T-helper 17 cell (primary cell): ENCODE measurements at regions not wholly inside any gene's neighbourhood (a gene's known extent, or its start where the extent isn't known, plus 50 kb on each side); places are given as distances from the start of the nearest gene placed in this dataset.

Experiments used
- ATAC-seq: fragments of 150-1000 bp; cut with Tn5 transposase; 2 replicates; pipeline ENCODE4 v1.10.0; 2021; ENCODE audit warnings: mild to moderate bottlenecking, moderate library complexity
- DNase-seq, 3 donors: peaks; one replicate each; pipeline versions ENCODE4 v3.0.0 to v3.0.0-alpha.2; 2020 to 2021
- H3K9me3 ChIP-seq: one replicate; pipeline ENCODE4 v1.7.0; 2013; ENCODE audit warnings: low read length, mild to moderate bottlenecking; ENCODE audit not compliant: control insufficient read depth, poor library complexity, severe bottlenecking
- H3K27ac Mint-ChIP-seq: one replicate; pipeline ENCODE4 v1.8.0; 2022; ENCODE audit warnings: mild to moderate bottlenecking, moderate library complexity, mixed read lengths
- H3K27me3 Mint-ChIP-seq: one replicate; pipeline ENCODE4 v1.8.0; 2022; ENCODE audit warnings: mixed read lengths
- H3K36me3 Mint-ChIP-seq: one replicate; pipeline ENCODE4 v1.8.0; 2022; ENCODE audit warnings: low read depth, mixed read lengths
- H3K4me1 Mint-ChIP-seq: one replicate; pipeline ENCODE4 v1.8.0; 2022; ENCODE audit warnings: mild to moderate bottlenecking, mixed read lengths
- H3K4me3 Mint-ChIP-seq: one replicate; pipeline ENCODE4 v1.8.0; 2022; ENCODE audit warnings: mild to moderate bottlenecking, moderate library complexity, mixed read lengths

DNA sequence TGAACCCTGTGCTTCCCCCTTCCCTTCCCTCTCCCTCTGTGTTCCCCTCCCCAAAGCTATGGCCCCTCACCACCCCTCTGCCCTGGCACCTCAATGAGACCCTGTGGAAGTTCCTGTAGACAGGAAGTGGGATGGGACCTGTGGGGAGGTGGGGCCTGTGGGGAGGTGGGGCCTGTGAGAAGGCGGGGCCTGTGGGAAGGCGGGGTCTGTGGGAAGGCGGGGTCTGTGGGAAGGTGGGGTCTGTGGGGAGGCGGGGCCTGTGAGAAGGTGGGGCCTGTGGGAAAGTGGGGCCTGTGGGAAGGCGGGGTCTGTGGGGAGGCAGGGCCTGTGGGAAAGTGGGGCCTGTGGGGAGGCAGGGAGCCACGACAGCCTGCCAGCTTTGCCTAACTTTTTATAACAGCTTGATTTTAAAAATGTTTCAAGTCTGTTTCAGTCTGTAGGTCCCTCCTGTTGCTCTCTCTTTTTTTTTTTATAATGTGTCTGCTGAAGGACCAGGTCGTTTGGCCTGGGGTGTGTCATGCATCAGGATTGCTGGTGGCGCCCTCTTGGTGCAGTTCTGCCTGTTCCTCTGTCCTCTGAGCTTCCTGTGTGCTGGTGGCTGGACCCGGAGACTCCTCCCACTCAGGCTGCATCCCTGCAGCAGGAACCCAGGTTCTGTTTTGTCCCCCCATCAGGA lies 70.5 kb upstream of the SLCO4A1 start:
- H3K27me3 Mint-ChIP-seq = peaks cover 51% of the 10 kb centered on the region
- H3K4me3 Mint-ChIP-seq = no peak overlapping the region
- no peak for DNase-seq
- H3K4me1 Mint-ChIP-seq = no peaks in the 10 kb centered on the region
- ATAC-seq = peak; percentile 50
- no peaks in the 10 kb centered on the region for H3K9me3 ChIP-seq
- peak overlapping the region; percentile 4 for H3K27ac Mint-ChIP-seq
- peaks cover 5% of the 10 kb centered on the region for H3K36me3 Mint-ChIP-seq

DNA sequence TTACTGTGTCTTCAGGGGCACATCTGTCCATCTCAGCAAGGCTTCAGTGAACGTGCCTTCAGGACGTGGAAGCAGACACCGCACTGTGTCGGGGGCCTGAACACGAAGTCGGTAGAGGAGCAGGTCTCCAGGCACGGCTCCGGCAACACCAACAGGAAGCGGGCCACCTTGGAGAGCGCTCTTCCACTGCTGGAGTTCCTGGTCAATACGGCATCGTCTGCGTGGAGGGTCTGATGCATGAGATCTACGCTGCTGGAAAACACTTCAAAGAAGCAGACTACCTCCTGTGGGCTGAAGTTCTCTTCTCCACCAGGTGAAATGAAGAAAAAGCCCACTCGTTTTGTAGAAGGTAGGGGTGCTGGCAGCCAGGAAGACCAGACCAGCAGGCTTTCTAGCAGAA lies 69.3 kb upstream of the SLCO4A1 start:
- H3K9me3 ChIP-seq = no peaks in the 10 kb centered on the region
- H3K4me3 Mint-ChIP-seq = no peak overlapping the region
- DNase-seq (no peak), ATAC-seq (no peak)
- H3K27ac Mint-ChIP-seq = no peak overlapping the region
- peaks cover 5% of the 10 kb centered on the region for H3K36me3 Mint-ChIP-seq
- H3K4me1 Mint-ChIP-seq = no peaks in the 10 kb centered on the region
- H3K27me3 Mint-ChIP-seq = peaks cover 49% of the 10 kb centered on the region

DNA sequence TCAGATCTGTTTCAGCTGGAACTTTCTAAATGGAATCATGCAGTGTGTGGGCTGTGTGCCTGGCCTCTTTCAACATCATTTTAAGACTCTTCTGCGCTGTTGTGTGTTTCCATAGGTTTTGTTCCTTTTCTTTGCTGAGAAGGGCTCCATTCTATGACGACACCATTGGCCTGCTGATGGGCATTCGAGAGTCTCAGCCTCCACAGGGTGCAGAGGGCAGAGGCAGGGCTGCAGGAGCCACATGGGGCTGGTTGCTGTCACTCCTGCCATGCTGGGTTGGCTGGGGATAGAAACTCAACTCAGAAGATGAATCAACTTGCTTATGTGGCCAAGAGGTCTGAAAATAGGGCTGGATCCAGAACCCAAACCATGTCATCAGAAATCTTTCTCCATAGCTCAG lies 68.5 kb upstream of the SLCO4A1 start:
- H3K9me3 ChIP-seq = no peaks in the 10 kb centered on the region
- H3K36me3 Mint-ChIP-seq = peaks cover 5% of the 10 kb centered on the region
- H3K27ac Mint-ChIP-seq = no peak overlapping the region
- H3K4me3 Mint-ChIP-seq = no peak overlapping the region
- DNase-seq = no peak
- no peak for ATAC-seq
- peaks cover 51% of the 10 kb centered on the region for H3K27me3 Mint-ChIP-seq
- no peaks in the 10 kb centered on the region for H3K4me1 Mint-ChIP-seq

DNA sequence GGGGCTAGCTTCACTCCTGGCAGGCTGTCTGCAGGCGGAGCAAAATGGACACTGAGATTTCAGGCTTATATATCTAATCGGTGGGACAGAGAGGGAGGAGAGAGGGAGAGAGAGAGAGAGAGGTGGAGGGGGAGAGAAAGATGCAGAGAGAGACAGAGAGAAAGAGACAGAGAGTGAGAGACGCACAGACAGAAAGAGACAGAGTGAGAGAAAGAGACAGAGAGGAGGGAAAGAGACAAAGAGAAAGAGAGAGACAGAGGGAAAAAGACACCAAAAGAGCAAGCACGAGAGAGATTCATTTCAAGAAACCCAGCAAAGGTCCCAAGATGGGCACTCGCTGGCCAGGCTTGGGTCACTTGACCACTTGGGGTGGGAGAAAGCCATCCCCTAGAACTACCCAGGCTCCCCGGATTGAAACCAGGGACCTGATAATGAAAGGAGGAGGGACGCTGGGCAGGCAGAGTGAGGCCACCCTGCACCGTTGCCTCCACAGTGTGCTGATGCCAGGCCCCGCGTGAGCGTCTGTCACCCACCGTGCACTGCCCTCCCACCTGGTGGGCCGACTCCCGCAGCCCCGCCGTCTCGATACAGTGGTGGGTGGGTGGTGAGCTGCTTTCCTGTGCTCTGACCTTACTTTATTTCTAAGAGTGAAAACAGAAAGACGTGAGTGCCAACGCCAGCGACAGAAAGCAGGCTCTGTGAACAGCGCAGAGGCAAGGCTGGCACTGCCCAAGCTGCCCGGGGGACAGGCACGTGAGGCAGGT lies 67.9 kb upstream of the SLCO4A1 start:
- no peaks in the 10 kb centered on the region for H3K9me3 ChIP-seq
- Mint-ChIP-seq H3K4me3 (no peak overlapping the region), H3K27me3 (peaks cover 49% of the 10 kb centered on the region), H3K4me1 (no peaks in the 10 kb centered on the region), H3K27ac (no peak overlapping the region), H3K36me3 (peaks cover 5% of the 10 kb centered on the region)
- DNase-seq (no peak), ATAC-seq (no peak)

DNA sequence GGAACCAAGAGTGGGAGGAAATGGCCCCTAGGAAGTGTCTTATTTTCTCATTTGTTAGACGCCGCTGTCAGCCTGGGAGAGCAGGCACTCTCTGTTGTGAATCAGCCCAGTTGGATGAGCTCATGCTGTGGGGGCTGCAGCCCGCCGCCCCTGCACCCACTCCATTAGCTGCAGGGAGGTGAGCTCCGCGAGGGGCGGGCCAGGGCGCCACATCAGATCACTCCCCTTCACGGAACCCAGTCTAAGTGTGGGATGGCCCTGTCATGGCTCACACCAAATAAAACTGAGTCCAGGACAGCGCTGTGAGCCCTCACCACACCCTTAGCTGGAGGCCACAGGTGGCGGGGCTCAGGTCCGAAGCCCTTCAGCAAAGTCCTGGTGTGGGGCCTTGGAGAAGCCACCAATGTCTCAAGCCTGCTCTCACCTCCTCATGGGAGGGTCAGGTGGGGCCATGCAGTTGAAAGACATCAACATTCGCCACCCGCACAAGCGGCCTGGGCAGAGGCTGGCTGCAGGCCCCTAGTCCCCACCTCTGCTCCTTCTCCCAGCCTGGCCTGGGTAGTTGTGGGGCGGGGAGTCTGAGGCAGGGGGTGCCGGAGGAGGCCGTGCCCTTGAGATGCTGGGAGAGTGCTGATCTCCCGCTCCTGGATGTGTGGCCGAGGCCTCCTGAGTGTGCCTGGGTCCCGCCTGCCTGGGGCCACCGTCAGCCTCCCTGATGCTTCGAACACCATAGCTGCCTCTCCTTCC lies 66.2 kb upstream of the SLCO4A1 start:
- Mint-ChIP-seq H3K4me1 (no peaks in the 10 kb centered on the region), H3K36me3 (peaks cover 5% of the 10 kb centered on the region), H3K27me3 (peaks cover 58% of the 10 kb centered on the region), H3K4me3 (no peak overlapping the region), H3K27ac (no peak overlapping the region)
- no peak for DNase-seq
- H3K9me3 ChIP-seq = no peaks in the 10 kb centered on the region
- no peak for ATAC-seq

DNA sequence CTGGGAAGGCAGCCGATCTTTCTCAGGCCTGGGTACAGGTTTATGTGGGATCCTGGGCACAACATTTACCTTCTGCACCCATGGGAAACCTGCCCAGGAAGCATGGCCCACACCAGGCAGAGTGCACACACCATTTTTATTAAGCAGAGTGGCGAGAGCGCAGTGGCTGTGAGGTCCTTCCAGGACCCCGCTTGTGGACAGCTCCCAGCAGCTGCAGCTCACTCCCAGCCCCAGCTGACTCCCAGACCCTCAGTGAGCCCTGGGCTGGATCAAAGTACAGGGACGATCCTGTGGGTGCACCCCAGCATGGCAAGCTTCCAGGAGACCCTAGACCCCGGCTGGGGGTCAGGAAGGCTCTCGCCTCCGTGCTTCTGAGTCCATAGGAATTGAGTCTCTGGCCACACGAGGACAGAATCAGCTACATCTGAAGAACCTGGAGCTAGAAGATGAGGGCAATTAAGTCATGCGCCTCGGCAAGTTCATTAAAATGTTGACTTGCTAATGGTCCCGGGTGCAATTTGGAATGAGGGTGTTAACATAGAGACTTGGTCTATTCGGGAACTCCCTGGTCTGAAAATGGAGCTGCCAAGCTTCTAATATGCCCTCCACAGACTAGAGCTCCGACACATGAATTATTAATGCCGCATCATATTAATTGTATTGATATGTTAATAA lies 65.4 kb upstream of the SLCO4A1 start:
- peaks cover 5% of the 10 kb centered on the region for H3K36me3 Mint-ChIP-seq
- ATAC-seq = no peak
- H3K27ac Mint-ChIP-seq = no peak overlapping the region
- H3K4me3 Mint-ChIP-seq = no peak overlapping the region
- no peak for DNase-seq
- H3K9me3 ChIP-seq = no peaks in the 10 kb centered on the region
- H3K4me1 Mint-ChIP-seq = no peaks in the 10 kb centered on the region
- H3K27me3 Mint-ChIP-seq = peaks cover 58% of the 10 kb centered on the region

DNA sequence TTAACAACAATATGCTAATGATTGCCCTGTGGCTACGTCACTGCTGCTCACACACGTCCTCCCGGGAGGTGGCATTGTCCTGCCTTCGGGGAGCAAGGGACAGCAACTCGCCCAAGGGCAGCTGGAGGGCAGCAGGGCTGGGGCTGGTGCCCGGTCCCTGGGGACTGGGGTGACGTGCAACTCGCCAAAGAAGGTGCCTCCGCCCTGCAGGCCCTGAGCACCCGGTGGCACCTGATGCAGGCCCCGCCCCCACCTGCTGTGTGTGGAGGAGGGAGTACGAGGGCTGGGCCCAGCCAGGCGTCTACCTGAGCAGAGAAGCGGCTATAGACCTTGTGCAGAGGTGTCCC lies 64.8 kb upstream of the SLCO4A1 start:
- peaks cover 5% of the 10 kb centered on the region for H3K36me3 Mint-ChIP-seq

DNA sequence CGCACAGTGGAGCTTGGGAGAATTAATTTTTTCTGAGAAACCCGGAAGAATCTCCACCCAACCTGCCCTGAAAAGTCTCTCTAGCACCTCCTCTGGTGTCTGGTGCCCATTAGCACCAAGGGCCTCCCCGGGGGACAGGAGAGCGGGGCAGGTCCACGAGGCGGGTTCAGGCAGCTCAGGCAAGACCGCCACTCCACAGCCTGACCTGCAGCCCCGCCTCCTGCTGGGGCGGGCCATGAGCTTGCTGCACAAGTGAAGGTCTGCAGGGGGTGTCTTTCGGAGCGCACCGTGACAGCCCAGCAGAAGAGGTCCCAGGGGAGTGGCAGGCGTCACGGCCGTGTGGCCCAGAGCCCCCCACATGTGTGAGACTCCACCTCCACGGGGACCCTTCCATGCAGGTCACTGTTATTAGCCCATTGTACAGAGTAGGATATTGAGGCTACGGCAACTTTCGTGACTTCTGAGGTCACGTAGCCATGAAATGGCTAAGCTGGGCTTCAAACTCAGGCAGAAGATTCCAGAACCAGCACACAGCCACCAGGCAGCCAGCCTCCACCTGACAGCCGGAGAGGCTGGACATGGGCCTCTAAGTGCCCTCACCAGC lies 63.9 kb upstream of the SLCO4A1 start:
- DNase-seq (no peak), ATAC-seq (no peak)
- Mint-ChIP-seq H3K36me3 (peaks cover 10% of the 10 kb centered on the region), H3K27ac (no peak overlapping the region), H3K27me3 (peaks cover 66% of the 10 kb centered on the region), H3K4me1 (peaks cover 6% of the 10 kb centered on the region), H3K4me3 (no peak overlapping the region)
- H3K9me3 ChIP-seq = no peaks in the 10 kb centered on the region

More for the DNA sequence above, 64.8 kb upstream of the SLCO4A1 start:
- Mint-ChIP-seq H3K4me1 (no peaks in the 10 kb centered on the region), H3K27ac (no peak overlapping the region), H3K4me3 (no peak overlapping the region), H3K27me3 (peaks cover 59% of the 10 kb centered on the region)
- no peaks in the 10 kb centered on the region for H3K9me3 ChIP-seq
- no peak for ATAC-seq
- no peak for DNase-seq

DNA sequence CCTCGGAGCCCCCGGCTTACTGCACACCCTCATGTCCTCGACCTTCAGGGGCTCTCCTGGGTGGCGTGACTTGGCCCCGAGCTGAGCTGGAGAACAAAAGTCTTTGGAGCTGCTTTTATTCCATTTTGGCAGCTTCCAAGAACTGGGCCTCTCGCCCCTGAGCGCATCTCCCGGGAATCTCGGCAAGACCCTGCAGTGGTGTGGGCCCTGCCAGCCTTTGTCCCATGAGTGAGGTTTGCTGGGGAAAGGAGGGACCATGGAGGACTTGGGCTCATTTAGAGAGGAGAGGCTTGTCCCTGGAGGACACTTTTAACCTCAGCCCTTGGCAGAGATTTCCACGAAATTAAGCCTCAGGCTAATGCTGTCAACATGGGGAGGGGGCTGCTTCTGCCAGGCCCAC lies 62.3 kb upstream of the SLCO4A1 start:
- Mint-ChIP-seq H3K4me3 (no peak overlapping the region), H3K27me3 (peaks cover 64% of the 10 kb centered on the region)
- no peak for ATAC-seq

DNA sequence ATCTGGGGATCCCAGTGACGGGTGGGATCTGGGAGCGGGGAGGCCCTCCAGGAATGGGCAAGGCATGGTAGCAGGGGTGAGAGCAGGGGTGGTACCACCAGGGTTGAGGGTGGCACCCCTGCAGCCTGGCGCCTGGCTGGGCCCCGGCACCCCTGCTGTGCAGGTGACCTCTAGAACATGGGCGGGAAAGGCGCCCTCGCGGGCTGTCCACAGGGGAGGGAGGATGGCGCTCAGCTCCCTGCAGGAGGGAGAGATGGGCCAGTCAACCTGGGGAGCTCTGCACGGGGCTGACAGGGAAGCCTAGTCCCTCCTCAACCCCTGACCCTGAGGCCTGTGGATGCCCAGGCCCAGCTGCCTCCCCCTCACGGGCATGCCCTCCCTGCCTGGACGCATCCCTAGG lies 61.6 kb upstream of the SLCO4A1 start:
- no peak overlapping the region for H3K4me3 Mint-ChIP-seq
- H3K9me3 ChIP-seq = no peaks in the 10 kb centered on the region
- peaks cover 5% of the 10 kb centered on the region for H3K36me3 Mint-ChIP-seq
- H3K27ac Mint-ChIP-seq = no peak overlapping the region
- H3K4me1 Mint-ChIP-seq = peaks cover 9% of the 10 kb centered on the region
- ATAC-seq = no peak
- DNase-seq = no peak
- peaks cover 67% of the 10 kb centered on the region for H3K27me3 Mint-ChIP-seq

More for the DNA sequence above, 62.3 kb upstream of the SLCO4A1 start:
- no peaks in the 10 kb centered on the region for H3K9me3 ChIP-seq
- peaks cover 7% of the 10 kb centered on the region for H3K4me1 Mint-ChIP-seq
- no peak overlapping the region for H3K27ac Mint-ChIP-seq
- DNase-seq = no peak
- peaks cover 5% of the 10 kb centered on the region for H3K36me3 Mint-ChIP-seq

DNA sequence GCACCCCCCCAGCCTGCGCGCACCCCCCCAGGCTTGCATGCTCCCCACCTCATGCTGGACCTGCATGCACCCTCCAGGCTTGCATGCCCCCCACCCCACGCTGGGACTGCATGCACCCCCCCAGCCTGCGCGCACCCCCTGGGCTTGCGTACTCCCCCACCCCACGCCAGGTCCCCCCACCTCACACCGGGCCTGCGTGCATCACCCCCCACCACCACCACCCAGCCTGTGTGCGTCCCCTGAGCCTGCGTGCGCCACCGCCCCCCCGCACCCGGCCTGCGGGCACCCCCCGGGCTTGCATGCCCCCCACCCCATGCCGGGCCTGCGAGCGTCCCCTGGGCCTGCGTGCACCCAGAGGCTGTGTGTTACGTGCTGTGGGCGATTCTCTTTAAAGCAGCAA lies 61.0 kb upstream of the SLCO4A1 start:
- DNase-seq (no peak), ATAC-seq (no peak)
- H3K27me3 Mint-ChIP-seq = peaks cover 65% of the 10 kb centered on the region
- no peak overlapping the region for H3K4me3 Mint-ChIP-seq
- no peak overlapping the region for H3K27ac Mint-ChIP-seq
- peaks cover 9% of the 10 kb centered on the region for H3K4me1 Mint-ChIP-seq
- H3K9me3 ChIP-seq = no peaks in the 10 kb centered on the region
- H3K36me3 Mint-ChIP-seq = peaks cover 5% of the 10 kb centered on the region

DNA sequence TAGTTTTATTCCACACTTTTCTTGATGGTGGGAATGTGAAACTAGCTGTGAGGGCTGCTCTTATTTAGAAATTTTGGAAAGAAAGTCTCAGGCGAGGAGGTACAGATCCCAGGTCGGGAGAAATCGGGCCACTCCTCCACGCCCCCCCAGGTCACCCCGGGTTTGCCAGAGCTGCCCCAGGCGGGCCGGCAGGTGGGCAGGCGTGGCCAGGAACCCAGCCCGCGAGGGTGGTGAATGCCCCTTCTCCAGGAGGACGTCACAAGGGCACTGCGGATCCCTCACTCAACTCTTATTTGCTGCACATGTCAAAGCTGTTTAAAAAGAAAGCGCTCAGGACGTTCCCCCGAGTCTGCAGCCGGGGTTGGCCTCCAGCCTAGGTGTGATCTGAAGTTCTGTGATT lies 60.5 kb upstream of the SLCO4A1 start:
- H3K27me3 Mint-ChIP-seq = peaks cover 63% of the 10 kb centered on the region
- H3K27ac Mint-ChIP-seq = no peak overlapping the region
- ATAC-seq (no peak), DNase-seq (no peak)
- peaks cover 5% of the 10 kb centered on the region for H3K36me3 Mint-ChIP-seq
- H3K4me1 Mint-ChIP-seq = peaks cover 9% of the 10 kb centered on the region
- no peaks in the 10 kb centered on the region for H3K9me3 ChIP-seq
- H3K4me3 Mint-ChIP-seq = no peak overlapping the region

DNA sequence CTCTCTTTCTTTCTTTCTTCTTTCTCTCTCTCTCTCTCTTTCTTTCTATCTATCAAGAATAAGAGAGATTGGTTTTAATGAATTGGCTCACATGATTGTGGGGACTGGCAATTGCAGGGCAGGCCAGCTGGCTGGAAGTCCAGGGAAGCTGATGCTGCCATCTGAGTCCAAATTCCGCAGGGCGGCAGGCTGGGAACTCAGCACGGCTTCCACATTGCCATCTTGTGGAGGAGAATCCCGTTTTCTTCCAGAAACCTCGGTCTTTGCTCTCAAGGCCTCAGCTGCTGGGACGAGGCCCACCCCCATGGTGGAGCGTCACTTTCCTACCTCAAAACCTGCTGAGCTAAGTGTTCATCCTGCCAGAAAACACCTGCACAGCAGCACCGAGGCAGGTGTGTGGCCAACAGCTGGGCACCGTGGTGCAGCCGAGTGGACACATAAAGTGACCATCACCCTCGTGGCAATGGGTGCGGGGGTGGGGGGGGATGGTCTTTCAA lies 58.8 kb upstream of the SLCO4A1 start:
- Mint-ChIP-seq H3K27ac (no peak overlapping the region), H3K36me3 (peaks cover 5% of the 10 kb centered on the region), H3K27me3 (peaks cover 57% of the 10 kb centered on the region), H3K4me1 (peaks cover 9% of the 10 kb centered on the region), H3K4me3 (no peak overlapping the region)
- DNase-seq = no peak
- no peak for ATAC-seq
- H3K9me3 ChIP-seq = no peaks in the 10 kb centered on the region
